Posterior cingulate gyrus (tissue), 11 donors: ENCODE measurements at regions not wholly inside any gene's neighbourhood (a gene's known extent, or its start where the extent isn't known, plus 50 kb on each side); places are given as distances from the start of the nearest gene placed in this dataset.
"Not testable (repeated sequence)": the region's sequence is repeated elsewhere in the genome, so short reads cannot be mapped to it uniquely, and the experiment has no call there.

Source experiments
- DNase-seq, 10 donors: peaks; one replicate each; pipeline versions ENCODE4 v3.0.0 to v3.0.0-alpha.2; 2020 to 2021; ENCODE audit warnings: mixed read lengths in 3 of 10
- intact Hi-C: fragments of 100-400 bp; cut with DNase I; formaldehyde crosslinking; loops from one replicate; pipeline ENCODE4 v1.15.1; 2023

DNA sequence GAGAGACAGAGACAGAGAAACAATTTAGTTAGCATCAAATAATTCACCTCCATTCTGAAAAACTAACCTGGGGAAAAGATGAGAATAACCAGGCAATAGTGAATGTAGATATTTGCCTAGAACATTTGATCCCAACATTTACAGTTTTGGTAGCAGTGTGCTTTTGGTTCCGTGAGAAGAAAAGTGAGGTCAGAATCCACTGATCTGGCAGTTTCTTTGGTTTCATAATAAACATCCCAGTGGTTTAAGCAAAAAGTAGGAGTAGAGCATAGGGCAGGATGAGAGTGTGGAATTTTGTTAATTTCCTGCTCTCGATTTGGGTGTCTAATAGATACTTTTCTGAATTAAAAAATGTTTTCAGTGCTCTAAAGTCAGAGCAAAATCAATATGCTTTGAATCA, 887.0 kb downstream of the NR2F1-AS1 start:
- intact Hi-C loops = no loop called here
- DNase-seq = no peak

DNA sequence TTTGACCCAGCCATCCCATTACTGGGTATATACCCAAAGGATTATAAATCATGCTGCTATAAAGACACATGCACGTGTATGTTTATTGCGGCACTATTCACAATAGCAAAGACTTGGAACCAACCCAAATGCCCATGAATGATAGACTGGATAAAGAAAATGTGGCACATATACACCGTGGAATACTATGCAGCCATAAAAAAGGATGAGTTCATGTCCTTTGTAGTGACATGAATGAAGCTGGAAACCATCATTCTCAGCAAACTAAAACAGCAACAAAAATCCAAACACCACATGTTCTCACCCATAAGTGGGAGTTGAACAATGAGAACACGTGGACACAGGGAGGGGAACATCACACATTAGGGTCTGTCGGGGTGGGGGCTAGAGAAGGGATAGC, 889.1 kb downstream of the NR2F1-AS1 start:
- DNase-seq, intact Hi-C loops: not testable (repeated sequence)

DNA sequence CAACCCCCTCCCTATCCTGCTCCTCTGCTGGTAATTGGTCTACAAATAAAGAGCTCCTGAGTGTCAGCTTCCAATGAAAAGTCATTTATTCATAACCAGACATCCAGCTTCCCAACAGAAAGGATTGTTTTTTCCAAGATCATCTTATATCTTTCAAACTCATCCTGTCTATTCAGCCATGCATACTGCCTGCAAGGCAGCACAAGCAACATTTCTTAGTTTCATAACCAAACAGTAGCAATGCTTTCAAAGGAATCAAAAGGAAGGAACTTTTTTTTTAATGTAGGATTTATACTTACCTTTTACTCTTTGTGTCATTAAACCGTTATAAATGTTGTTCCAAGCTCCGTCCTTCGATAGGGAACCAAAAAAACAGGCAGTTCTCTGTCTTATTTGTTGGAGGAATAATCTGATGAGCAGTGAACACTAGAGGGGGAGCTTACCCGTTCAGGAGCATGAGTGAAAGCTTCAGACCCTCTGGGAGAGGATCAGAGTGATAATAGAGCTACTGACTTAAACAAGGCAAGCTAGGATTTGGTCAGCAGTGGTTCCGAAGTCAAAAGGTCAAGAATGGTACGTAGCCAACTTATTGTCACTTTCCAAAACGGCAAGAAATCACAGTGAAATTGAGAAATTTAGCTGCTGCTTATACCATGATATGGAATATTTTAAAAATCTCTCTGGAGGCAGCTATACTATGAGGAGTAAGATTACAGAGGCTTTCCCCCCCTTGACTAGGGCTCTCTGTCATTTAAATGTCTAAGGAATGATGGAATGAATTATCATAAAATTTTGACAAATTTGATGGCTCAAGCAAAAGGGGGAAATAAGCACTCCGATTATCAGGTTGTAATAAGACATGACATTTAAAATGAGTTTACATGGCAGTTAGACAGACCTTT, 892.9 kb downstream of the NR2F1-AS1 start:
- intact Hi-C loops = loop anchor here (10.0 kb wide), 1 partner anchor 897 kb away; the partner anchor contains the start of genes NR2F1 and NR2F1-AS1
- DNase-seq = peak in 1 of 10 donors; percentile 12

DNA sequence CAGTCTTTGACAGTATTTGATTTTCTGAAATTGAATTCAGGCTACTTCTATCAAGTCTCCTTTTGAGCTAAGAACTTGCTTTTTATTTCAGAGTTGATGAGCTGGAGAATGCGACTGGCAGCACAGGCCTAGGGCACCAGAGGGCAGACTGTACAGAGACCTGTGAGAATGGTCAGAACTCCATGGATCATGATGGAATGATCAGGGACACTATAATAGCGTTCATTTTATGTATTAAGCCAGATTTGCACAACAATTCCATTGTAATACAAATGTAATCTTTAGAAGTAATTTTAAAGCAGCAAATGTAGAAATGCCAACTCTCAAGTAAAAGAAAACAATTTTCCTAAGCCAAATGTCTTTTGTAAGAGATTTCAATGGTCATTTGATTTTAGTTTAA, 902.4 kb downstream of the NR2F1-AS1 start:
- intact Hi-C loops = no loop called here
- DNase-seq = peak in 4 of 10 donors; percentile 10 to 67 (median 18)

DNA sequence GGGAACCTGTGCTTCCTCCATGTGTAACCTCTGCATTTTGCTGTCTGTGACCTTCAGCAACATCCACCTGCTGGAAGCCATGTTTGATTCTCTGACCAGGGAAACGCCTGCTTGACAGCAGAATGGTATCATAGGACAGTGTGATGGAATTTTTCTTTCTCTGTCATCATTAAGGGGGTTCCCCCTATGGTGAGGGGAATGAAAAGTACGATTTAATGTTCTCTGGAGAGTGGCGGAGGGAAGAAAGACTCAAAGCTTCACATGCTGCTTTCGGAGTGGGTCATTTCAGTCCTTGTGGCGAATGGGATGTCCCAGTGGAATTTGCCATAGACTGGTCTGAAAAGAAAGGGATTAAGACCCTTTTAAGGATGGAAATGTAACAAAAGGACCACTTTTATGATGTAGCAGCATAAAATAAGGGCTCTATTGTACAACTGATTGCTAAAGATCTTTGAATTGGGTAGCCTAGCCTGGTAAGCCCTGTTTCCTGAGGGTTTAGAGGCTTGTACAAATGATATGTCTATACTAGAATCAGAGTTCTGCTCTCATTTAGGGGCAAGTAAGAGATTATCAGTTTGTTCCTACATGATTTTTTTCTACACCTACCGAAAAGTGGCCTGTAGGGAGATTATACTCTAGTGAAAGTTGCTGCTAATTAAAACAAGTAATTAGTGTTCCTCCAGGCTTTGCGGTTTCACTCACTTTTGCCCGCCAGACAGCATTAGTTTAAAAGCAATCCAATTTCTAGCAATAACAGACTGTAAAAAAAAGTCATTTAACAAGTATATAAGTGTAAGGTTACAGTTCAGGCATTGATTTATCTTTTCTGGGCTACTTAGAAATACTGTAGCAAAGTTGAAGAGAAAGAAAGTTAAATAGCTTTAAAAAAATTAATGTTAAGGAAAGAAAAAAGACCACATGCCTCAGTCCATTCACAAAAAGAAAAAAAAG, 904.5 kb downstream of the NR2F1-AS1 start:
- intact Hi-C loops = no loop called here
- no peak for DNase-seq

DNA sequence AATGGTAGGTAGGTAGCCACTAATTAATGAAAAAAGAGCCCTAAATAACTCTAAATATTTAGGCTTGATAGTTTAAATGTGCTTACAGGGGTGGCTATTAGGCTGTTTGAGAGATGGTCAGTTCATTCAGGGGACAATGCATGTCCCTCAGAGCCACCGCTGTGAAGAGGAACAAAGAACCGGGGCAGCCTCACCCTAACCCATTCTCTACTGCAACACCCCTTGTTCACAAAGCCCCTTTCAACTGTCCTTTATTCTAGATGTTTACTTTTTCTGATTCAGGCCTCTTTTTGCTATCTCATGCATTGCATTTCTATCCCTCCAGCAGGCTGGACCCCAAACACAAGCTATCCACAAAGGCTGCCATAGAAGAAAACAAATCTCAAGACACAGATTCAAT, 906.7 kb downstream of the NR2F1-AS1 start:
- no peak for DNase-seq
- intact Hi-C loops = no loop called here

DNA sequence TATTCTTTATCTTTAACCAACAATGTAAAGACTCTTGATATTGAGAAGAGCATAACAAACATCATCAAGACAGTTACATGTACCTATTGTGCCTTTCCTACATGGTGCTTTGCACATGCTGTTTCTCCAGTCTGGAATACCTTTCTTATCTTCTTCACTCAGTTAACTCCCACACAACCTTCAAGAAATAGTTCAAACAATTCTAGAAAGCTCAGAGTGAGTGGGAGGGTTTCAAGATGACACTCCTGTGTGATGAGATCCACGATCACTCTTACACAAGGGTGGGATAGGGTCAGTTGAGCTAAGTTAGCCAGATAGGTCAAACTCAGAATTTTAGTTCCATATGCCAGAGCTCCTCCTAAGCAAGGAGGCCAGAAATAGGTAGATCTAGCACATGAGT, 915.5 kb downstream of the NR2F1-AS1 start:
- no peak for DNase-seq
- intact Hi-C loops = no loop called here

DNA sequence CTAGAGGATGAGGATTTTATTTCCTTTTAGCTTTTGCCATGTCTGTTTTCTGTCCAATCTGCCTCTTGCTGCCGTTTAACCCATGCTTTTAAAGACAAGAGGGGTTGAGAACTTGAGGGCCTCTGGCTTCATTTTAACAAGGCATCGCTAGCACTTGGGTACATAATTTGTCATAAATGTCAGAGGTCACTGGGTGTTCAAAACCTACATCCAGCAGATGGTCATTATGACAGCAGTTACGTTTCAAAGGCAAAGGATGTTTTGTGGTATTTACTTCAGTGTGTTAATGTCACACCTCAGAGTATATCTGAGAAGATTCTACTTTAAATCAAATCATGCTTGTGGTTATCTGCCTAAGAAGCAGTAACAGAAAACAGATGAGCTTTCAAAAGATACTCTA, 918.3 kb downstream of the NR2F1-AS1 start:
- no peak for DNase-seq
- intact Hi-C loops = no loop called here

DNA sequence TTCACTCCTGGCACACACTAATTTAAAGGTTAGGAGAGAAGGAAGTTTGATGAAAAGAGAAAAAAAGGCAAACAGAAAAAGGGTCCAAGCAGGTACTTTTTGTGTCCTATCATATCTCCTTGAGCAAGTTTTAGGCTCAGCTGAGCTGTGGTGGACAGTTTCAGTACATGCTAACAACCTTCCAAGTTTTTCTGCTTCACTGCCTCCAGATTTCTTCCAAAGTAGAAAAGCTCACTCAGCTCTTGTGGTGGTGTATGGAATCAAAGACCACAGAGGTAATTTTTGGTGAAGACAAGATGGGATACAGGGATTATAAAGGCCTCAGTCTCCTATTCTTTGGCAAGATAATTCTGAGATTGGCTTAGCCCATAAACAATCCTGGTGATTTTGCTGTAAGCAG, 921.8 kb downstream of the NR2F1-AS1 start:
- intact Hi-C loops = no loop called here
- no peak for DNase-seq

DNA sequence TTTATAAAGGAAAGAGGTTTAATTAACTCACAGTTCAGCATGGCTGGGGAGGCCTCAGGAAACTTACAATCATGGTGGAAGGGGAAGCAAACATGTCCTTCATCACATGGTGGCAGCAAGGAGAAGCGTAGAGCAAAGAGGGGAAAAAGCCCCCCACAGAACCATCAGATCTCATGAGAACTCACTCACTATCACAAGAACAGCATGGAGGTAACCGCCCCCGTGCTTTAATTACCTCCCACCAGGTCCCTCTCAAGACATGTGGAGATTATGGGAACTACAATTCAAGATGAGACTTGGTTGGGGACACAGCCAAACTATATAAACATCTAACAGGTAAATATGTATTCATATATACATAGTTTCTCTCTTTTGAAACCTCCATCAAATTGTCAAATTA, 926.4 kb downstream of the NR2F1-AS1 start:
- intact Hi-C loops, DNase-seq: not testable (repeated sequence)

DNA sequence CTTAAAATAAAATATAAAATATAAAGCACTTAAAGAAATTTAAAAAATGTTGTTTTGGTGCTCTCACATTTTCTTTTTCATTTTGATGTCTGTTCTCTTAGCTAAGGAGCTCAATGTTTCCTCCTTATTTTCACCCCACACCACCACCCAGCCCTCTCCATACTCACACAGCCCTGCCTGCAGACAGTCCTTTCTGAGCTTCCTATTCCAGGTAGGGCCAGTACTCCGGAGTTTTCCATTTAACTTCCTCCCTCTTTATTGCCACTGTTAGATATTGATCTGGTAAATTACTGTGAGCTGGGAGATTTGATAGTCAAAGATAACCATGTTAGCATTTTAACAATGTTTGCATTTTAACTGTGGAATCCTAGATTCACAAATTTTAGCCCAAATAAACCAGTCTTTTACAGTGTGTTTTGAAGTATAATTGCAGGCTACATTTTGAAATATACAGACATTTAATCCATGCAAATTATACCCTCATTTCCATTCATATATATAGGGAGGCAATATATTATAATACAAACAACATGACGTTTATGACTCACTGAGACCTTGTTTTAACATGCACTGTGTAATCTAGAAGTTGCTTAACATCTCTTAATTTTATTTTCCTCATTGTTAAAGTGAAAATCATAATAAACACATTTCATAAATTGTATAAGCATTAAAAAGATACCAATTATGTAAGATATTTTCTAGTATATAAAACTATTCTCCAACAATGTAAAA, 927.1 kb downstream of the NR2F1-AS1 start:
- intact Hi-C loops = no loop called here
- no peak for DNase-seq

DNA sequence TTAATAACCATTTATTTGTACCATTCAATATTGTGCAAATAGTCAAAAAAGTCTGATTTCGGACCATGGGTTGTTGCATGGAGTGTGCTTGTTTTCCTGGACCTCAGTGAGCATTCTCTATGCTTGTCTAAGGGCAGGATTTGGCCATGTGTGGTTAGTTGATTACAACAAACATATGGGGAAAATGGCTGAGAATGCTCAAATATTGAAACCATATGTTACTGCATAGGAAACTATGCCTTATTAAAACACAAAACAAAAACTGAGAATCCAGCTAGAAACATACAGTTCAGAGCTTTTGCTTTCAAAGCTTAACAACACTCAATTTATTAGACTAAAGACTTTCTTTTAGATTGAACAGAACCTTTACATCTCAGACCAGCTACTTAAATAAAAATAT, 928.3 kb downstream of the NR2F1-AS1 start:
- DNase-seq = no peak
- intact Hi-C loops = no loop called here

DNA sequence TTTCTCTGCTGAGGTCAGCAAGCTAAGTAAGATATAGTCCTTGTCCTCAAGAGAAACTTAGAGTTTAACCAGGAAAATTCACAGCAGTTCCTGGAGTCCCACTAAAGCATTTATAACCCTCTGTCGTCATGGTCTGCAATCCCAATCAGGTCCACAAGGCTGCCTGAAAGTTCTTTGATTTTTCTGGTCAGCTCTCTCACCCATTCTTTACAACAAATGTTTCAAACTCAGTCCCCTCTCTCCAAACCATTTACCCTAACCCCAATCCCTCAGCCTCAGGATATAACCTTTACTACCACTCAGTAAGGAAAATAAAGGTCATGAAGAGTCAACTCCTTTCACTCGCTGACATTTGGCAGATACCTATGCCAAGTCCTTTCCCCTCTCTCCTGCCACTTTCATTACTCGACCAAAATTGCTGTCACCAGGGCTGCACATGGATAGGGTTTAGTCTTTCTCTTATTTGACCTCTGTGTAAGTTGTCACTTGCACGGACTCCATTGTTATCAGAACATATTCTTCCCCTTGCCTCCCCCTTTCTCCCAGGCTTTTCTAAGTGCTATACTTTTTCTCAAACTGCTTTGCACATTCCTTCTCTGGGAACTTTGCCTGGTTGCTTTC, 936.6 kb downstream of the NR2F1-AS1 start:
- no peak for DNase-seq
- intact Hi-C loops = no loop called here

DNA sequence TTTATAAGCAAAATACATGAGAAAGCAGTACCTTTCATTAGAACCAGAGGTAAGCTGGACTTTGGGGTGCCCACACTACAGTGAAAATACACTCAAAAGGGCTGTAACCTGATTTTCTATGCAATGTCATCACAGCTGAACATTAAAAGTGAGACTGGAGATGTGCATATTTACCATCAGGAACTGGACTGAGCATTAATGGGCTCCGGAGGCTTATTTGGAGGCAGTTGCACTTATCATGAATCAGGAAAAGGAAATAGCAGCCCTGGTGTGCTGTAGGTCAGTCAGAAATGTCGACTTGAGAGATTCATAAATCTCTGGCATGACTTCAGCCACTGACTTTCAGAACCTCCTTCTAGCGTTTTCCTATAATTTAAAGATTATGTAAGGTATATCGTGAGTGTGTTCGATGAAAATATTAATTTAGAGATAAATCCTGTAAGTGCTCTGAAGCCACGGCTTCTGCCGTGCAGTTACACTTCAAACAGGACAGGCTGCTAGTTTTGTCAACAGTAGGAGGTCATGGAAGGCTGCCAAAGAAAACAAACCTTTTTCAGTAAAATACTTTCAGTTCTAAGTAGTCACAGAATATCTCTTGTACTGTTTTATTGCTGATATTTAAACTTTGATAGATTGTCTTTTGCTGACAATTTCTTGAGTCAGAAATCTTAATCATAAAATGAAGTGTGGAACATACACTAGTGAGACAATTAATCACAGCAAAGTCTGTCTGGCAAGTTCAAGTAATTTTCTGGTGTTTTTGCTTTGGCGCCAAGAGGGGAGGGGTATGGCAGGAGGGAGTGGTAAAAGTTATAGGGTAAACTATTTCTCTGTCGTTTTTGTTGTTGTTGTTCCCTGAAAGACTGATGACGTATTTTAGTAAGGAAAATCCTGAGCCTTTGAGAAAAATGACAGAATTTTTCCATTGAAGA, 939.7 kb downstream of the NR2F1-AS1 start:
- intact Hi-C loops = no loop called here
- no peak for DNase-seq

DNA sequence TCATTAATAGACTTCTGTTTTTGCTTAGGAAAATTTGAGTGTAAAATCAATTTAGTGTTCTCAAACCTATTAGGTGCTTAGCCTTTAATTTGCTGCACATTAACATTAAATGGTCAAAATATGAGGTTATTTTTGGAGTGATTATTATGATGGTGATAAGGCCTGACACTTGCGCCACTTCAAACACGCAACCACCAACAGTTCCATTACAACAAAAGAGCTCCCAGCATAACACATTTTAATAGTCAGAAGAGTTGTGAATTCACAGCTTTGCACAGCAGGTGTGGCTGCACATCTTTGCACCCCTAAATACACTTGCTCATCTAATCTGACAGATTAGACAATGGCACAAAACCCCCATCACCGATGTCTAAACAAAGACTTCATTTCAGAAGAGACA, 940.7 kb downstream of the NR2F1-AS1 start:
- DNase-seq = no peak
- intact Hi-C loops = no loop called here

DNA sequence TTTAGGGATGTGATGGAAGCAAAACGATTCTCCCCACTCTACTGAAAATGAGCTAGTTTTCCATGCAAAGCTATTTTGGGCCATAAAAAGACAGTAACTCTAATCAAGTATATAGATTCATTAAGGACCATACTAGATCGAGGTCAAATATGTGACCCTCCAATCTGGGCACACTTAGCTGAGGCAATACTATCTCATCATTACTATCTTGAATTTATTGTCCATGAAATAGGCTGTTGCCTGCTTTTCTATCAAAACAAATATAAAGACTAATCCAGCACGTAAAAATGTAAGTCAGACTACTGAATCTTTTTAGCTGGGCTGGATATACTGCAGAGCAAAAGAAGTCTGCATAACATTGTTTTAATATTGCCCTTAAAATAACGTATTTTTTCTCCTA, 943.1 kb downstream of the NR2F1-AS1 start:
- no peak for DNase-seq
- intact Hi-C loops = no loop called here

DNA sequence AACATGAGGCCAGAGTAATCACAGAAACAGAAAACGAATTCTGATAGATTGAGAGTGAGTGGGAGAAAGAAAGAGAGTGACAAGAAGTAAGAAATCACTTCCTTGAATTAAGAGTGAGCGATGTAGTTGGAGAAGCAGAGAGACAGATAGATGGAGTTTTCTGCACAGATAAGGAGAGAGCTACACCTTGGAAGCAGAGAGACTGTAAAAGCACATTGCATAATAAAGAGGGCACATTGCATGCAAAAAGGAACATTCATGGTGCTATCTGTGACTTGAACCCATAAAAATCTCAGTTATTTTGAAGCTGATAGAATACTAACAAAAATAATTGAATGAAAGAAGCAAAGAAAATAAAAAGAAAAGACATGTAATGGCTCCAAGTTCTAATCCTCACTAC, 943.8 kb downstream of the NR2F1-AS1 start:
- intact Hi-C loops = no loop called here
- DNase-seq = no peak

DNA sequence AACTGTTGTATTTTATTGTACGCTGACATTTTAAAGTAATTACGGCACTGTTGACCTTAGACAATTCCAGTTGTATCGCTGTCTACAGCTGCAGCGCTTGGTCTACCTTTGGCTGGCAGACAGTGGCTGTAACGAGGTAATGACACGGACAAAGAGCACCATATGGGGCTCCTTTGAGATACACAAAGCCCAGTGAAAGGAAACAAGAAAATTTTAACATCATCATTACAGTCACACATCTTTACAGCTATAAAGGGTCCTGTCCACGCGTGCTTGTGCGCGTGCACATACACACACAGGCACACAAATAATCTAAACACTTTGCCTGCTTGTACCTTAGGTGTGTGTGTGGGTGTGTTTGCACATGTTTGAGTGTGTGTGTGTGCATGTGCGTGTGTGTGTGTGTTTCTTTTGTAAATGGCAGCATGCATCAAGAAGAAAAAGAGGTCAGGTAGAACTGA, 946.0 kb downstream of the NR2F1-AS1 start:
- intact Hi-C loops = no loop called here
- DNase-seq = peak in 1 of 10 donors; percentile 26

DNA sequence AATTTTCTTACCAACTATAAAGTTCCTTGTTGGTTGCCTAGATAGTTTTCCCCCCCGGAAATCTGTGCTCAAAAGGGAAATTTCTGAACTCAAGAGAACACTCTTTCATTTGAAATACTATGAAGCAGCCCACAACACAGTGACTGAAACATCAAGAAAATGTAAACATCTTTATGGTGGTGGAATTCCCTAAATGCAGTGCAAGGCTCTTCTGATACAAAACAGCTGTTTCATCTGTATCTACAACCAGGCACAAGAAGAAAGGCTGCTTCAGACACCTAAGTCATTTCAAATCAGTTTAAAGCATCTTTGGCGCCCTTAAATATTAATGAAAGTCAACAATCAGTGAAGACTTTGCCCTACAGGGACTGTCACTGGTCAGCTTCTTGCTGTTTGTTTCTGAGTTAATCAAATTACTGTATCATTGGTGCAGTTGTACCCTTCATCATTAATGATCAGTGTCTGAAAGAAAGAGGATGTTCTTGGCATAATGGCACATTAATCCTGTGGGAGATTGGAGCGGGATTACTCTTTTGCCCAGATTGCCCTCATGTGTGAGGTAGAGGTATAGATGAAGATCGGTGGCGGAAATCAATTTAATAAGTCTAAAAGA, 947.0 kb downstream of the NR2F1-AS1 start:
- DNase-seq = no peak
- intact Hi-C loops = no loop called here
